Naive thymus-derived CD8-positive, alpha-beta T cell (primary cell): ENCODE measurements at regions not wholly inside any gene's neighbourhood (a gene's known extent, or its start where the extent isn't known, plus 50 kb on each side); places are given as distances from the start of the nearest gene placed in this dataset.
A peak's percentile ranks its signal among the peaks of the same experiment; 100 is the strongest.

Experiments used
- ATAC-seq, 2 donors: fragments of 150-1000 bp; cut with Tn5 transposase in 1 of 2; sonication (Bioruptor Pico), chemical (Tn5 transposase) in 1 of 2; 1 replicate in 1 of 2; 2 replicates in 1 of 2; pipeline ENCODE4 v1.10.0; 2021; ENCODE audit warnings: mild to moderate bottlenecking in 2 of 2, moderate library complexity in 2 of 2
- POLR2A ChIA-PET: fragments of 350-600 bp; sonication (Branson Sonifier 250); formaldehyde crosslinking; loops from one replicate; lab custom pipeline; 2021; ENCODE audit warnings: antibody characterized with exemption; lab: Charles Lee
- DNase-seq, 10 donors: peaks; one replicate each; pipeline versions ENCODE4 v3.0.0 to v3.0.0-alpha.2; 2020 to 2022
- H3K27ac Mint-ChIP-seq, 10 donors: one replicate each; pipeline ENCODE4 v1.8.0; 2020 to 2022; ENCODE audit warnings: mild to moderate bottlenecking in 10 of 10, mixed read lengths in 10 of 10, moderate library complexity in 4 of 10, inconsistent platforms in 1 of 10
- H3K27me3 Mint-ChIP-seq, 5 donors: one replicate each; pipeline ENCODE4 v1.8.0; 2021 to 2022; ENCODE audit warnings: mixed read lengths in 5 of 5
- H3K36me3 Mint-ChIP-seq, 3 donors: one replicate each; pipeline ENCODE4 v1.8.0; 2020 to 2022; ENCODE audit warnings: mixed read lengths in 3 of 3, mild to moderate bottlenecking in 2 of 3, inconsistent platforms in 1 of 3
- H3K4me1 Mint-ChIP-seq, 4 donors: one replicate each; pipeline ENCODE4 v1.8.0; 2021 to 2022; ENCODE audit warnings: mixed read lengths in 4 of 4
- H3K4me3 Mint-ChIP-seq, 10 donors: one replicate each; pipeline ENCODE4 v1.8.0; 2020 to 2022; ENCODE audit warnings: mild to moderate bottlenecking in 10 of 10, mixed read lengths in 10 of 10, moderate library complexity in 6 of 10, inconsistent platforms in 1 of 10
- H3K9me3 Mint-ChIP-seq, 9 donors: one replicate each; pipeline ENCODE4 v1.8.0; 2020 to 2022; ENCODE audit warnings: mixed read lengths in 9 of 9, mild to moderate bottlenecking in 3 of 9, inconsistent platforms in 1 of 9, moderate library complexity in 1 of 9

- Mint-ChIP-seq H3K27me3 (no peaks in the 10 kb centered on the region), H3K9me3 (peaks cover 0 to 18% (median 2%) of the 10 kb centered on the region in 9 donors), H3K4me1 (no peaks in the 10 kb centered on the region), H3K4me3 (no peak overlapping the region), H3K36me3 (no peaks in the 10 kb centered on the region), H3K27ac (no peak overlapping the region)
- ATAC-seq (no peak), DNase-seq (no peak)
- POLR2A ChIA-PET, result no interaction called here
These were observed 634.8 kb upstream of the FAM174A start for GRCh38 chr5:99900302-99900852.

- POLR2A ChIA-PET, result no interaction called here
- no peaks in the 10 kb centered on the region for H3K4me1 Mint-ChIP-seq
- H3K9me3 Mint-ChIP-seq, result peaks cover 0 to 8% (median 1%) of the 10 kb centered on the region in 9 donors
- DNase-seq (no peak), ATAC-seq (no peak)
- H3K27me3 Mint-ChIP-seq, result peaks cover 0 to 1% (median 0%) of the 10 kb centered on the region in 5 donors
- no peak overlapping the region for H3K27ac Mint-ChIP-seq
- no peak overlapping the region for H3K4me3 Mint-ChIP-seq
- no peaks in the 10 kb centered on the region for H3K36me3 Mint-ChIP-seq
These were observed 655.2 kb upstream of the FAM174A start for GRCh38 chr5:99879791-99880511.

GRCh38 chr5:99878830-99879229 is 656.3 kb upstream of the FAM174A start:
- ATAC-seq, result no peak
- H3K36me3 Mint-ChIP-seq, result no peaks in the 10 kb centered on the region
- POLR2A ChIA-PET, result no interaction called here
- no peaks in the 10 kb centered on the region for H3K4me1 Mint-ChIP-seq
- H3K4me3 Mint-ChIP-seq, result no peak overlapping the region
- H3K27me3 Mint-ChIP-seq, result peaks cover 0 to 1% (median 0%) of the 10 kb centered on the region in 5 donors
- no peak overlapping the region for H3K27ac Mint-ChIP-seq
- no peak for DNase-seq
- H3K9me3 Mint-ChIP-seq, result peaks cover 0 to 8% (median 4%) of the 10 kb centered on the region in 9 donors

GRCh38 chr5:99866740-99867139 is 668.4 kb upstream of the FAM174A start:
- Mint-ChIP-seq H3K27me3 (no peaks in the 10 kb centered on the region), H3K9me3 (peaks cover 0 to 19% (median 5%) of the 10 kb centered on the region in 9 donors)

DNA sequence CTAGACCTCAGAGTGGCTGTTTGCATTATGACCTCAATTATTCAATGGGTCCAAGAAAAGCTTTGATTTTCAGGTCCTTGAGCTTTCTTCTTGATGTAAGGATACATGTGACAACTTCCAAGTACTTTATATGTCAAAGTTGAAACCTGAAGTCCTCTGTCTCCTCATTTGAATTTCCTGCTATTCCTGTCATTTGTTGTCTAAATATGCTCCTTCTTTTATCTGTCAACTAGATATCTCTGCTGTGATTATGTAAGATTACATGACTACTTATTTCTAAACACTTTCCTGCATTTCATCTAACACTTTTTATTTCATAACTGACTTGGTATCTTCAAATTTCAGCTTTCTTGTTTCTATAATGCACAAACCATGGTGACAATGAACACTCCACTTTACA is 670.0 kb upstream of the FAM174A start:
- POLR2A ChIA-PET, result no interaction called here
- ATAC-seq, result no peak
- H3K27me3 Mint-ChIP-seq, result no peaks in the 10 kb centered on the region

More at GRCh38 chr5:99866740-99867139, 668.4 kb upstream of the FAM174A start:
- ATAC-seq, result no peak
- Mint-ChIP-seq H3K4me1 (no peaks in the 10 kb centered on the region), H3K36me3 (no peaks in the 10 kb centered on the region), H3K27ac (no peak overlapping the region), H3K4me3 (no peak overlapping the region)
- DNase-seq, result no peak
- POLR2A ChIA-PET, result no interaction called here

DNA sequence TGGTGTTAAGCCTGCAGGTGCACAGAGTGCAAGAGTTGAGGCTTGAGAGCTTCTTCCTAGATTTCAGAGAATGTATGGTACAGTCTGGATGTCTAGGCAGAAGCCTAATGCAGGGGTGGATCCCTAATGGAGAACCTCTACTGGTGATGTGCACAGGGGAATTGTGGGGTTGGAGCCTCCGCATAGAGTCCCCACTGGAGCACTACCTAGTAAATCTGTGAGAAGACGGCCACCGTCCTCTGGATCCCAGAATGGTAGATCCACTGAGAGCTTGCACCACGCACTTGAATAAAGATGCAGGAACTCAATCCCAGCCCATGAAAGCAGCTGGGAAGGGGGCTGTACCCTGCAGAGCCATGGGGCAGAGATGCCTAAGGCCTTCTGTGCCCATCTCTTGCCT is 699.4 kb upstream of the FAM174A start:
- Mint-ChIP-seq H3K27me3 (no peaks in the 10 kb centered on the region), H3K9me3 (peaks cover 0 to 4% (median 1%) of the 10 kb centered on the region in 9 donors), H3K36me3 (no peaks in the 10 kb centered on the region), H3K27ac (no peak overlapping the region), H3K4me1 (no peaks in the 10 kb centered on the region), H3K4me3 (no peak overlapping the region)
- no peak for DNase-seq
- POLR2A ChIA-PET, result no interaction called here
- ATAC-seq, result no peak

More for the DNA sequence above, 670.0 kb upstream of the FAM174A start:
- Mint-ChIP-seq H3K36me3 (no peaks in the 10 kb centered on the region), H3K9me3 (peaks cover 0 to 19% (median 5%) of the 10 kb centered on the region in 9 donors), H3K4me1 (no peaks in the 10 kb centered on the region), H3K27ac (peak overlapping the region in 1 of 10 donors; percentile 5), H3K4me3 (no peak overlapping the region)
- DNase-seq, result no peak

DNA sequence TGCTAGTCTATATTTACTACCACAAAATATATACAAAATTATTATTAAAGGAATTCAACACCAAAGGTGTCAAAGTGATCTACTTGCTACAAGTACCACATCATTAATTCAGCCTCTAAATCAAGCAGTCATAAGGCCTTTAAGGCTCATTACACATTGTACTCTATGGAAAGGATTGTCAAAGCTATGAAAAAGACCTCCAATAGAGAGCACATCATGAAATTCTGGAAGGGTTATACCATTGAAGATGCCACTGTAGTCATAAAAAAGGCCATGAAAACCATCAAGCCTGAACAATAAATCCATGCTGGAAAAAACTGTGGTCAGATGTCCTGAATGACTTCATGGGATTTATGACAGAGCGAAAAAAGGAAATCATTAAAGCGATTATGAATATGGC is 708.0 kb upstream of the FAM174A start:
- H3K27ac Mint-ChIP-seq, result no peak overlapping the region
- no peaks in the 10 kb centered on the region for H3K36me3 Mint-ChIP-seq
- H3K9me3 Mint-ChIP-seq, result peaks cover 0 to 8% (median 0%) of the 10 kb centered on the region in 9 donors
- no peak for DNase-seq
- no peaks in the 10 kb centered on the region for H3K27me3 Mint-ChIP-seq
- no peak overlapping the region for H3K4me3 Mint-ChIP-seq
- H3K4me1 Mint-ChIP-seq, result no peaks in the 10 kb centered on the region
- no peak for ATAC-seq
- POLR2A ChIA-PET, result no interaction called here

- Mint-ChIP-seq H3K36me3 (no peaks in the 10 kb centered on the region), H3K4me3 (no peak overlapping the region), H3K9me3 (peaks cover 0 to 4% (median 0%) of the 10 kb centered on the region in 9 donors), H3K27me3 (no peaks in the 10 kb centered on the region), H3K4me1 (no peaks in the 10 kb centered on the region), H3K27ac (no peak overlapping the region)
- POLR2A ChIA-PET, result interaction anchor here (0.7 kb wide), 1 partner anchor 13 kb away, joined by 4 read pairs; no protein-coding TSS in a partner anchor
- DNase-seq (no peak), ATAC-seq (no peak)
These were observed 717.4 kb upstream of the FAM174A start for GRCh38 chr5:99817796-99818195.

DNA sequence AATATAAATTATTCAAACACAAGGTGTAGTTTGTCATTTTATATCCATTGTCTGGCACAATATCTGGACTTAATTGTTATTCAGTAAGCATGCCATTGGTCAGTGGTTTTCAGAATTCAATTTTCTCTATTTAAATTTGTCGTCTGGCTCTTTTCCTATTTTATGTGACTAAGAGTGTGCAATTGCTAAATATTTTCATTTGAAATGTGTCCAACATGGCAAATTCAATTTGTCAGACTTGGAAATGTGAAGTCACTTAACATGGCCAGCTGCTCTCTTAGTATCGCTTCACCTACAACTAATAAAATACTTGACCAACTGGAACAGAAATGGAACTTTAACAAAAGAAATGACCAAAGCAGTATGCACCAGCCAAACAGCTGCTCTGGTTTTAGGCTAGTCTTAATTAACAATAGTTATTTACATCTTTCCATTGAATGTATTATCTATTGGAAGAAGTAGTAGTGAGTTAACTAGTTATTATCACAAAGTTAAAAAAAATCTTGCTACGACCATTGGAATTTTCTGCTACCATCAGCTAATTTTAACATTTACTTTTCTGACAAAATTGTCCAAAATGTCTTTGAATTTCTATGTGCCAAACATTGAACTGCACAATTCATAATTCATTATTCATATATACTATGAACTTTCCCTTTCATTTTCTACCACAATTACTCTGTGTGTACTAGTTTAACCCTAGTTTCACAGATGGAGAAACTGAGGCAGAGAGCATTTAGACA is 720.7 kb upstream of the FAM174A start:
- POLR2A ChIA-PET, result no interaction called here
- no peaks in the 10 kb centered on the region for H3K27me3 Mint-ChIP-seq
- no peak overlapping the region for H3K27ac Mint-ChIP-seq
- no peak overlapping the region for H3K4me3 Mint-ChIP-seq
- H3K4me1 Mint-ChIP-seq, result no peaks in the 10 kb centered on the region
- no peak for ATAC-seq
- DNase-seq, result no peak
- peaks cover 0 to 4% (median 0%) of the 10 kb centered on the region in 9 donors for H3K9me3 Mint-ChIP-seq
- H3K36me3 Mint-ChIP-seq, result no peaks in the 10 kb centered on the region

- DNase-seq, result no peak
- H3K27ac Mint-ChIP-seq, result no peak overlapping the region
- peaks cover 0 to 9% (median 0%) of the 10 kb centered on the region in 9 donors for H3K9me3 Mint-ChIP-seq
- no peak overlapping the region for H3K4me3 Mint-ChIP-seq
- H3K36me3 Mint-ChIP-seq, result no peaks in the 10 kb centered on the region
- no peaks in the 10 kb centered on the region for H3K4me1 Mint-ChIP-seq
- ATAC-seq, result no peak
- POLR2A ChIA-PET, result no interaction called here
- no peaks in the 10 kb centered on the region for H3K27me3 Mint-ChIP-seq
These were observed 726.4 kb upstream of the FAM174A start for GRCh38 chr5:99808657-99809230.

DNA sequence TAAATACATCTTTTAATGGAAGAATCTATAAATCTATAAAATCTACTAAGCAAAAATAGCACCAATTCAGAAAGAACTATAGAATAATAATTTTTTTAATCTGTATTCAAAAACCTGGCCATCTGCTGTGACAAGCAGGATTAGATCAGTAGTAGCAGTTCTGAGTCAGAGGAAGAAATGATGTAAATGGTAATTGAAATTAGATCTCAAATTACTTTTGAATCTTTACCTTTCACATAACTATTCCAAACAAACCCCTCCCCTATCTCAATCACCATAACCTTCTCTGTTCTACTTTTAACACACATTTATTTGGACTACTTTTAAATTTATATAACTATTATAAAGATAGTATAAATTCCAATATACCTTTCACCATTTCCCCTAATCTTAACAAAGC is 727.8 kb upstream of the FAM174A start:
- POLR2A ChIA-PET, result no interaction called here
- ATAC-seq (no peak), DNase-seq (no peak)
- no peak overlapping the region for H3K27ac Mint-ChIP-seq
- H3K27me3 Mint-ChIP-seq, result no peaks in the 10 kb centered on the region
- H3K4me1 Mint-ChIP-seq, result no peaks in the 10 kb centered on the region
- H3K36me3 Mint-ChIP-seq, result no peaks in the 10 kb centered on the region
- H3K4me3 Mint-ChIP-seq, result no peak overlapping the region
- peaks cover 0 to 9% (median 0%) of the 10 kb centered on the region in 9 donors for H3K9me3 Mint-ChIP-seq

GRCh38 chr5:99795031-99795430 is 740.1 kb upstream of the FAM174A start:
- Mint-ChIP-seq H3K27me3 (no peaks in the 10 kb centered on the region), H3K4me3 (no peak overlapping the region), H3K36me3 (no peaks in the 10 kb centered on the region), H3K4me1 (no peaks in the 10 kb centered on the region), H3K27ac (no peak overlapping the region), H3K9me3 (peaks cover 0 to 25% (median 1%) of the 10 kb centered on the region in 9 donors)
- DNase-seq (no peak), ATAC-seq (no peak)
- POLR2A ChIA-PET, result no interaction called here

DNA sequence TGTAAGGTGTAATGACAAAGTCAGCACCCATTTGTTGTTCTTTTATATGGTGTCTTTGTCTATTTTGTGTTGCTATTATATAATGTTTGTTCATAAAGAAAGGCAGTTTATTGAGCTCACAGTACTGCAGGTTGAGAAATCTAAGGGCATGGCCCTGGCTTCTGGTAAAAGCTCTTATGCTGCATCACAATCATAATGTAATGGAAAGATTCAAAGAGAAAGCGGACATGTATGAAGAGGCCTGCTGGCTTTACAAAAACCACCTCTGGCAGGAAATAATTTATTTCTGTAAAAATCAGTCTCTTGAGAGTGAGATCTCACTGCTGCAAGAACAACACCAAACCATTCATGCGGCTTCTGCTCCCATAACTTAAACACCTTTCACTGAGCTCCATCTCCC is 746.7 kb upstream of the FAM174A start:
- Mint-ChIP-seq H3K36me3 (no peaks in the 10 kb centered on the region), H3K9me3 (peaks cover 0 to 15% (median 3%) of the 10 kb centered on the region in 9 donors), H3K27me3 (no peaks in the 10 kb centered on the region), H3K4me3 (no peak overlapping the region), H3K4me1 (no peaks in the 10 kb centered on the region), H3K27ac (no peak overlapping the region)
- no peak for ATAC-seq
- POLR2A ChIA-PET, result no interaction called here
- DNase-seq, result no peak
